ENCODE measurements at regions not wholly inside any gene's neighbourhood (a gene's known extent, or its start where the extent isn't known, plus 50 kb on each side); places are given as distances from the start of the nearest gene placed in this dataset.
A peak's percentile ranks its signal among the peaks of the same experiment; 100 is the strongest.

GRCh38 chr11:131199015-131199280 lies 171.5 kb upstream of the NTM start:
- no peaks in the 10 kb centered on the region for H3K36me3 ChIP-seq (ENCODE audit: control insufficient read depth, insufficient read depth, low read length)
- H3K27me3 ChIP-seq (ENCODE audit: control insufficient read depth, insufficient read depth, low read length) = no peaks in the 10 kb centered on the region
- no peak for DNase-seq (ENCODE audit: low read depth, low spot score)
- H3K4me3 ChIP-seq (ENCODE audit: low read length) = no peak overlapping the region
- no peaks in the 10 kb centered on the region for H3K4me1 ChIP-seq (ENCODE audit: control insufficient read depth, insufficient read depth, low read length)
- H3K9me3 ChIP-seq (ENCODE audit: control insufficient read depth, insufficient read depth, low read length) = no peaks in the 10 kb centered on the region
- no peak overlapping the region for H3K27ac ChIP-seq (ENCODE audit: low read length)
- no CpG with 5 or more reads among the region's 8 CpGs for WGBS (ENCODE audit: insufficient coverage, insufficient read length)

GRCh38 chr11:131201674-131202073 lies 168.7 kb upstream of the NTM start:
- no peaks in the 10 kb centered on the region for H3K4me1 ChIP-seq (ENCODE audit: control insufficient read depth, insufficient read depth, low read length)
- WGBS (ENCODE audit: insufficient coverage, insufficient read length) = no CpG with 5 or more reads among the region's 12 CpGs

GRCh38 chr11:131203040-131203439 lies 167.4 kb upstream of the NTM start:
- Histone ChIP-seq H3K4me3 (ENCODE audit: low read length) (no peak overlapping the region), H3K9me3 (ENCODE audit: control insufficient read depth, insufficient read depth, low read length) (no peaks in the 10 kb centered on the region), H3K27ac (ENCODE audit: low read length) (no peak overlapping the region), H3K36me3 (ENCODE audit: control insufficient read depth, insufficient read depth, low read length) (no peaks in the 10 kb centered on the region), H3K4me1 (ENCODE audit: control insufficient read depth, insufficient read depth, low read length) (no peaks in the 10 kb centered on the region), H3K27me3 (ENCODE audit: control insufficient read depth, insufficient read depth, low read length) (no peaks in the 10 kb centered on the region)
- no CpG with 5 or more reads among the region's 1 CpG for WGBS (ENCODE audit: insufficient coverage, insufficient read length)
- DNase-seq (ENCODE audit: low read depth, low spot score) = no peak

More at GRCh38 chr11:131201674-131202073, 168.7 kb upstream of the NTM start:
- Histone ChIP-seq H3K36me3 (ENCODE audit: control insufficient read depth, insufficient read depth, low read length) (no peaks in the 10 kb centered on the region), H3K9me3 (ENCODE audit: control insufficient read depth, insufficient read depth, low read length) (no peaks in the 10 kb centered on the region), H3K27ac (ENCODE audit: low read length) (no peak overlapping the region), H3K27me3 (ENCODE audit: control insufficient read depth, insufficient read depth, low read length) (no peaks in the 10 kb centered on the region), H3K4me3 (ENCODE audit: low read length) (no peak overlapping the region)
- no peak for DNase-seq (ENCODE audit: low read depth, low spot score)

- Histone ChIP-seq H3K9me3 (ENCODE audit: control insufficient read depth, insufficient read depth, low read length) (no peaks in the 10 kb centered on the region), H3K4me3 (ENCODE audit: low read length) (no peak overlapping the region), H3K27ac (ENCODE audit: low read length) (no peak overlapping the region), H3K27me3 (ENCODE audit: control insufficient read depth, insufficient read depth, low read length) (no peaks in the 10 kb centered on the region), H3K4me1 (ENCODE audit: control insufficient read depth, insufficient read depth, low read length) (no peaks in the 10 kb centered on the region), H3K36me3 (ENCODE audit: control insufficient read depth, insufficient read depth, low read length) (no peaks in the 10 kb centered on the region)
- DNase-seq (ENCODE audit: low read depth, low spot score) = no peak
- no CpG with 5 or more reads among the region's 10 CpGs for WGBS (ENCODE audit: insufficient coverage, insufficient read length)
These were observed 166.1 kb upstream of the NTM start for GRCh38 chr11:131204282-131204681.

GRCh38 chr11:131204765-131205380 lies 165.5 kb upstream of the NTM start:
- Histone ChIP-seq H3K27ac (ENCODE audit: low read length) (no peak overlapping the region), H3K36me3 (ENCODE audit: control insufficient read depth, insufficient read depth, low read length) (no peaks in the 10 kb centered on the region), H3K4me1 (ENCODE audit: control insufficient read depth, insufficient read depth, low read length) (no peaks in the 10 kb centered on the region), H3K9me3 (ENCODE audit: control insufficient read depth, insufficient read depth, low read length) (no peaks in the 10 kb centered on the region), H3K27me3 (ENCODE audit: control insufficient read depth, insufficient read depth, low read length) (no peaks in the 10 kb centered on the region), H3K4me3 (ENCODE audit: low read length) (no peak overlapping the region)
- no peak for DNase-seq (ENCODE audit: low read depth, low spot score)
- no CpG with 5 or more reads among the region's 11 CpGs for WGBS (ENCODE audit: insufficient coverage, insufficient read length)

- WGBS (ENCODE audit: insufficient coverage, insufficient read length) = no CpG with 5 or more reads among the region's 3 CpGs
These were observed 163.7 kb upstream of the NTM start for GRCh38 chr11:131206671-131207070.

GRCh38 chr11:131207901-131208300 lies 162.5 kb upstream of the NTM start:
- no peaks in the 10 kb centered on the region for H3K4me1 ChIP-seq (ENCODE audit: control insufficient read depth, insufficient read depth, low read length)
- H3K9me3 ChIP-seq (ENCODE audit: control insufficient read depth, insufficient read depth, low read length) = no peaks in the 10 kb centered on the region
- DNase-seq (ENCODE audit: low read depth, low spot score) = no peak
- no peaks in the 10 kb centered on the region for H3K36me3 ChIP-seq (ENCODE audit: control insufficient read depth, insufficient read depth, low read length)
- H3K27me3 ChIP-seq (ENCODE audit: control insufficient read depth, insufficient read depth, low read length) = no peaks in the 10 kb centered on the region
- no CpG with 5 or more reads among the region's 6 CpGs for WGBS (ENCODE audit: insufficient coverage, insufficient read length)
- no peak overlapping the region for H3K4me3 ChIP-seq (ENCODE audit: low read length)
- no peak overlapping the region for H3K27ac ChIP-seq (ENCODE audit: low read length)

More at GRCh38 chr11:131206671-131207070, 163.7 kb upstream of the NTM start:
- Histone ChIP-seq H3K9me3 (ENCODE audit: control insufficient read depth, insufficient read depth, low read length) (no peaks in the 10 kb centered on the region), H3K27me3 (ENCODE audit: control insufficient read depth, insufficient read depth, low read length) (no peaks in the 10 kb centered on the region), H3K27ac (ENCODE audit: low read length) (no peak overlapping the region), H3K4me1 (ENCODE audit: control insufficient read depth, insufficient read depth, low read length) (no peaks in the 10 kb centered on the region), H3K4me3 (ENCODE audit: low read length) (no peak overlapping the region), H3K36me3 (ENCODE audit: control insufficient read depth, insufficient read depth, low read length) (no peaks in the 10 kb centered on the region)
- DNase-seq (ENCODE audit: low read depth, low spot score) = no peak

GRCh38 chr11:131217313-131218310 lies 152.8 kb upstream of the NTM start:
- no peaks in the 10 kb centered on the region for H3K36me3 ChIP-seq (ENCODE audit: control insufficient read depth, insufficient read depth, low read length)

GRCh38 chr11:131218542-131218941 lies 151.9 kb upstream of the NTM start:
- DNase-seq (ENCODE audit: low read depth, low spot score) = no peak
- WGBS (ENCODE audit: insufficient coverage, insufficient read length) = no CpG with 5 or more reads among the region's 1 CpG
- Histone ChIP-seq H3K4me1 (ENCODE audit: control insufficient read depth, insufficient read depth, low read length) (peaks cover 11% of the 10 kb centered on the region), H3K9me3 (ENCODE audit: control insufficient read depth, insufficient read depth, low read length) (no peaks in the 10 kb centered on the region), H3K27me3 (ENCODE audit: control insufficient read depth, insufficient read depth, low read length) (no peaks in the 10 kb centered on the region), H3K36me3 (ENCODE audit: control insufficient read depth, insufficient read depth, low read length) (no peaks in the 10 kb centered on the region), H3K4me3 (ENCODE audit: low read length) (no peak overlapping the region), H3K27ac (ENCODE audit: low read length) (peak overlapping the region; percentile 44)

More at GRCh38 chr11:131217313-131218310, 152.8 kb upstream of the NTM start:
- WGBS (ENCODE audit: insufficient coverage, insufficient read length) = no CpG with 5 or more reads among the region's 8 CpGs
- no peak for DNase-seq (ENCODE audit: low read depth, low spot score)
- H3K4me1 ChIP-seq (ENCODE audit: control insufficient read depth, insufficient read depth, low read length) = peaks cover 11% of the 10 kb centered on the region
- no peak overlapping the region for H3K4me3 ChIP-seq (ENCODE audit: low read length)
- H3K27me3 ChIP-seq (ENCODE audit: control insufficient read depth, insufficient read depth, low read length) = no peaks in the 10 kb centered on the region
- H3K27ac ChIP-seq (ENCODE audit: low read length) = peak overlapping the region; percentile 44
- H3K9me3 ChIP-seq (ENCODE audit: control insufficient read depth, insufficient read depth, low read length) = no peaks in the 10 kb centered on the region

- Histone ChIP-seq H3K4me1 (ENCODE audit: control insufficient read depth, insufficient read depth, low read length) (peaks cover 11% of the 10 kb centered on the region; the same call in 1 of the 2 replicates), H3K27ac (ENCODE audit: low read length) (no peak overlapping the region), H3K27me3 (ENCODE audit: control insufficient read depth, insufficient read depth, low read length) (no peaks in the 10 kb centered on the region), H3K4me3 (ENCODE audit: low read length) (no peak overlapping the region), H3K36me3 (ENCODE audit: control insufficient read depth, insufficient read depth, low read length) (no peaks in the 10 kb centered on the region), H3K9me3 (ENCODE audit: control insufficient read depth, insufficient read depth, low read length) (no peaks in the 10 kb centered on the region)
- DNase-seq (ENCODE audit: low read depth, low spot score) = no peak
These were observed 150.8 kb upstream of the NTM start for GRCh38 chr11:131219646-131220045.
